Effector memory CD4-positive, alpha-beta T cell (primary cell): ENCODE measurements at regions not wholly inside any gene's neighbourhood (a gene's known extent, or its start where the extent isn't known, plus 50 kb on each side); places are given as distances from the start of the nearest gene placed in this dataset.
"Not testable (repeated sequence)": the region's sequence is repeated elsewhere in the genome, so short reads cannot be mapped to it uniquely, and the experiment has no call there.

Experiments
- DNase-seq, 3 donors: peaks; one replicate each; pipeline ENCODE4 v3.0.0-alpha.2; 2020
- H3K27ac ChIP-seq: 2 replicates; pipeline ENCODE4 v1.7.0; 2013; ENCODE audit warnings: mild to moderate bottlenecking, low read length, moderate library complexity; ENCODE audit not compliant: insufficient read depth, poor library complexity, severe bottlenecking
- H3K27me3 ChIP-seq: replicated peaks from 2 replicates; pipeline ENCODE4 v1.7.0; 2013; ENCODE audit warnings: mild to moderate bottlenecking, low read length; ENCODE audit not compliant: insufficient read depth, control insufficient read depth, poor library complexity, severe bottlenecking
- H3K36me3 ChIP-seq: 2 replicates; pipeline ENCODE4 v1.7.0; 2013; ENCODE audit warnings: mild to moderate bottlenecking, low read length, moderate library complexity; ENCODE audit not compliant: control insufficient read depth, insufficient read depth
- H3K4me1 ChIP-seq: 2 replicates; pipeline ENCODE4 v1.7.0; 2013; ENCODE audit warnings: low read length, mild to moderate bottlenecking; ENCODE audit not compliant: control insufficient read depth, insufficient read depth, poor library complexity, severe bottlenecking
- H3K4me3 ChIP-seq: 2 replicates; pipeline ENCODE4 v1.7.0; 2013; ENCODE audit warnings: low read length, low read depth, mild to moderate bottlenecking; ENCODE audit not compliant: insufficient read depth, poor library complexity, severe bottlenecking
- H3K9me3 ChIP-seq: 2 replicates; pipeline ENCODE4 v1.7.0; 2013; ENCODE audit warnings: mild to moderate bottlenecking, low read length, moderate library complexity; ENCODE audit not compliant: control insufficient read depth

DNA sequence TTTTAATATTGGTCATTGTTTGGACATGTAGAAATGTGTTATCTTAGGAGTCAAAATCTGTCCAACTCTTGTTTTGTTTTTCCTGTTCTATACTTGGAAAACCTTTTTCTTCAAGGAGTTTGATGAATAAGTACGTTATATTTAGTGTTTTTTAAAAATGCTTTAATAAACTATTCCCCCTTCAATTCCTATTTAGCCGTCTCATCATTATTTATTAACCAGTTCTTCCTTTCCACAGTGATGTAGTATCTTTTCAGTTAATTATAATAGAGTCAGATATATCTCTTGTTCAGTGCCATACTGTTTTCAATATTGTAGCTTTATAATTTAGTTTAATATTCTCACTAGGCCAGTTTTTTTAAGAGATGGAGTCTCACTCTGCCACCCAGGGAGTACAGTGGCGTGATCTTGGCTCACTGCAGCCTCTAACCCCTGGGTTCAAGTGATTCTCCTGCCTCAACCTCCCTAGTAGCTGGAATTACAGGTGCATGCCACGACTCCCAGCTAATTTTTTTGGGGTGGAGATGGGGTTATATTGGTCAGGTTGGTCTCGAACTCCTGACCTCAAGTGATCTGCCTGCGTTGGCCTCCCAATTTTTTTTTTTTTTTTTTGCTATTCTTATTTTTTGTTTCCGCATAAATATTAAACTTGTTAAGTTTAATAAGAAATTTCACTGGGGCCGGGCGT lies 72.9 kb downstream of the KPNA2 start:
- DNase-seq = no peak
- H3K27me3 ChIP-seq = no peaks in the 10 kb centered on the region
- H3K4me1 ChIP-seq = no peaks in the 10 kb centered on the region
- H3K36me3 ChIP-seq = no peaks in the 10 kb centered on the region
- no peak overlapping the region for H3K4me3 ChIP-seq
- H3K27ac ChIP-seq = no peak overlapping the region
- H3K9me3 ChIP-seq = no peaks in the 10 kb centered on the region

DNA sequence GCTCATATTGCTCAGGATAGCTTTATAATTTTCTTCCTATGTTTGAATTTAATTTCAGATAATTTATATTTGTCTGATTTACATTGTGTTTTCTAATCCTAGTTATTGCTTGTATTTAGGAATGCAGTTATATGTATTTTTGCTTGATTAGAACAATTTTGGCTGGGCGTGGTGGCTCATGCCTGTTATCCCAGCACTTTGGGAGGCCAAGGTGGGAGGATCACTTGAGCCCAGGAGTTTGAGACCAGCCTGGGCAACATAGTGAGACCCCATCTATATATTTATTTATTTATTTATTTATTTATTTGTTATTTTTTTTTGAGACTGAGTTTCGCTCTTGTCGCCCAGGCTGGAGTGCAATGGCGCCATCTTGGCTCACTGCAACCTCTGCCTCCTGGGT lies 73.9 kb downstream of the KPNA2 start:
- not testable (repeated sequence) for DNase-seq, H3K27me3 ChIP-seq, H3K4me1 ChIP-seq

DNA sequence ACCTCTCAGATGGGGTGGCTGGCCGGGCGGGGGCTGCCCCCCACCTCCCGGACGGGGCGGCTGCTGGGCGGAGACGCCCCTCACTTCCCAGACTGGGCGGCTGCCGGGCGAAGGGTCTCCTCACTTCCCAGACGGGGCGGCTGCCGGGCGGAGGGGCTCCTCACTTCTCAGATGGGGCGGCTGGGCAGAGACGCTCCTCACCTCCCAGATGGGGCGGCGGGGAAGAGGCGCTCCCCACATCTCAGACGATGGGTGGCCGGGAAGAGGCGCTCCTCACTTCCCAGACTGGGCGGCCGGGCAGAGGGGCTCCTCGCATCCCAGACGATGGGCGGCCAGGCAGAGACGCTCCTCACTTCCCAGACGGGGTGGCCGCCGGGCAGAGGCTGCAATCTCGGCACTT lies 80.7 kb downstream of the KPNA2 start:
- H3K27me3 ChIP-seq, H3K9me3 ChIP-seq, H3K27ac ChIP-seq, DNase-seq, H3K4me3 ChIP-seq, H3K4me1 ChIP-seq: not testable (repeated sequence)
- peaks cover 16% of the 10 kb centered on the region for H3K36me3 ChIP-seq

More for the DNA sequence above, 73.9 kb downstream of the KPNA2 start:
- H3K36me3 ChIP-seq, H3K27ac ChIP-seq, H3K4me3 ChIP-seq, H3K9me3 ChIP-seq: not testable (repeated sequence)

DNA sequence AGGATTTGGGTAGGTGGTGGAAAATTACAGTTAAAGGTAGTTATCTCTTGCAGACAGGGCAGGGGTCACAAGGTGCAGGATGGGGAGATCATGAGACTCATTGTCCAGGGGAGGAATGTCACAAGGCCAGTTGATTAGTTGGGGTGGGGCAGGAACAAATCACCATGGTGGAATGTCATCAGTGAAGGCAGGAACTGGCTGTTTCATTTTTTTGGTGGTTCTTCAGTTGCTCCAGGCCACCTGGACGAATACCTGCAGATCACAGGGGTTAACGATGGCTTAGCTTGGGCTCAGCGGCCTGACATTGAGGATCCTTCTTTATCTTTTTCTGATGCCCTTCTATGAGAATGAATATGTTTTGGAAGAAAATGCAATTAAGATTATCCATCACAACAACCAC lies 87.1 kb downstream of the KPNA2 start:
- no peaks in the 10 kb centered on the region for H3K9me3 ChIP-seq
- H3K27ac ChIP-seq = no peak overlapping the region
- no peak overlapping the region for H3K4me3 ChIP-seq
- no peaks in the 10 kb centered on the region for H3K4me1 ChIP-seq
- no peak for DNase-seq
- H3K36me3 ChIP-seq = peaks cover 16% of the 10 kb centered on the region
- H3K27me3 ChIP-seq = no peaks in the 10 kb centered on the region

DNA sequence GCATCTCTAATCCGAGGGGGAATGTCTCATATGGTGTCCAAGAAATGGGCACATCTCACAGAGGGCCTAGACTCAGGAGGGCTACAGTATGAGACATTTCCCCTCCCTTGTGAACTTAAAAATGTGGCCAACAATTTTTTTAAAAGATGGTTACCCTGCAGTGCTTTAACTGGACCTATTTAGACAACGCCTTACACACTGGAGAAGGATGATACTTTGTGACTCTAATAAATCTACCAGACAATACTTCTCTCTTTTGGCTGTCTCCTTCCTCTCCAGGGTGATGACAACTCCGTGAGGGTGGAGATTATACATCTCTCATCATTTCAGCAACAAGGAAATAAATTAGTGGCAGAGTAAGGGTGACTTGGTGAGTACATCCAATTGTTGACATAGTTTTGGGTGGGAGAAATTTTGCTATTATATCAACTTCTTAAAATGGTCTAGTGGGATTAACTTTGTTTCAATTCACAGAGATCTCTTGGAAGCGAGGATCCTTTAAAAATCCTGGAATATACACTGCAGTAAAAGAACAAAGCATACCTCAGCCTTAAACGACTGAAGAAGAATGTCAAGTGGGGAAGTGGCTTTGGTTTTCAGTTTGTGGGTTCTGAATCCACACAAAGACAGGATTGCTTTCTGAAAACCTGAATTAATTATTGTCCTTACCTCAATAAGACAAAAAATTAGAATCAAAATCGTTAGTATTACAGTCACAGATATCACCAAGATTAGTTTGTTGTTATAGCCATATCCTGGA lies 89.8 kb downstream of the KPNA2 start:
- no peaks in the 10 kb centered on the region for H3K4me1 ChIP-seq
- no peak overlapping the region for H3K4me3 ChIP-seq
- H3K9me3 ChIP-seq = no peaks in the 10 kb centered on the region
- no peak overlapping the region for H3K27ac ChIP-seq
- DNase-seq = no peak
- H3K36me3 ChIP-seq = peaks cover 4% of the 10 kb centered on the region
- H3K27me3 ChIP-seq = no peaks in the 10 kb centered on the region

DNA sequence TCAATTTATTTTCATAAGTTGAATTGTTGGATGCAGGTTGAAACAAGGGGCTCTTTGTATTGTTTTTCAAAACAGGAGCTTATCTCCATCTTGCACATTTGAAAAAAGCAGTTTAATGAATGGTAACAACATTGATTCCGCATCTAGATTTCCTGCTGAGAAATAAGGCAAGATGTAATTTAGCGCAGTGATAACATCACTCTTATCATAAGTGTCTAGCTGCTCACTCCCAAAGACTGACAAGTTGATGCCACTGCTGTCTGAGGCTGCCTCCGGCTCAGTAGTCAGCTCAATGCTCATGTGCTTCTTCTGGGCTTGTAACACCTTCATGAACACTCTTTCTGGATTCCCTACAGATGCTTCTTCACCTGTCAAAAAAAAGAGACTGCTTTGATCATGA lies 92.4 kb downstream of the KPNA2 start:
- Histone ChIP-seq H3K9me3 (no peaks in the 10 kb centered on the region), H3K27me3 (no peaks in the 10 kb centered on the region), H3K4me3 (no peak overlapping the region), H3K4me1 (no peaks in the 10 kb centered on the region), H3K36me3 (no peaks in the 10 kb centered on the region), H3K27ac (no peak overlapping the region)
- DNase-seq = no peak

DNA sequence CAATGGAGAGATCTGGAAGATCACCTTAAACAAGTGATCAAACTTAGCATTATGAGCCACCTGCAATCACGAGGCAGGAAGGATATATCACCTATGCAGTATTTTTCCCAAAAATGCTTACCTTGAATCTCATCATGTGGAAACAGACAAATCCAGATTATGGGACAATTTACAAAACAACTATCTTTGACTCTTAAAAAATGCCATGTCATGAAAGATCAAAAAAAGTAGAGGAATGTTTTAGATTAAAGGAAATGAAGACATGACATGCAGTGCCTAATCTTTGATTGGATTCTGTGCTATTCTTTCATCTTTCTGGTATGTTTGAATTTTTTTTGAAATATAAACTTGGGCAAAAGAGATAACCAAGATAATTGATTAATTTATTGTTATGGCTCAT lies 95.9 kb downstream of the KPNA2 start:
- no peaks in the 10 kb centered on the region for H3K36me3 ChIP-seq
- no peak for DNase-seq
- H3K4me1 ChIP-seq = no peaks in the 10 kb centered on the region
- H3K4me3 ChIP-seq = no peak overlapping the region
- H3K27me3 ChIP-seq = no peaks in the 10 kb centered on the region
- H3K9me3 ChIP-seq = no peaks in the 10 kb centered on the region
- no peak overlapping the region for H3K27ac ChIP-seq

DNA sequence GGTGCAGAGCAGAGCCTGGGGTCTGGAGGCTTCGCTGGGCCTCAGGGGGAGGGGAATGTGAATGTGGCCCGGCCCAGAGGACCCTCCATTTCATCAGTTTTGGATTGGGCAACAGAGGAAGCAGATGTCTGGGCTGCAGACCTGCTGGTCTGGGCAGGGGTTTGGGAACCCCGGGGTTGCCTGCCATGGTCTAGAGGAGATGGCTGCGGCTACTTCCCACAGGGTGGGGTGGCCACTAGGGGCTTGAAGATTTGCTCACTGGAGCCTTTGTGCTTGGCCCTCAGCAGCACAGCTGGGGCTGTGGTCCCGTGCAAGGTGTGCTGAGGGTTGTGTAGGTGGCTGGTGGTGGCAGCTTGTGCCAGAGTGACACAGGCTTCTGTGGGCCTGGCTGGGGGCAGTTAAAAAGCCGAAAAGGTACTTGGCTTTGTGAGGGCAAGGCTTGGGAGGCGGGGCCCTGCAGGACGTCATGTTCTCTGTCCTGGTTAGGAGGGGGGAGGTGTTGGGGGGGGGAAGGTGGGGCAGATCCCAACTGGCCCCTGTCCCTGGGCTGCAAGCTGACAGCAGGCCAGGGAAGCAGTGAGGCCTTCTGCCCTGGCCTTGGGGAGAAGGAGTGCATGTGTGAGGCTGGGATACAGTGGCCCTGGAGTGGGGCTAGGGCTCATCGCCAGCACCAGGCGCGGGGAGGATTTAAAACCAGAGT lies 98.0 kb downstream of the KPNA2 start:
- no peak for DNase-seq
- Histone ChIP-seq H3K9me3 (no peaks in the 10 kb centered on the region), H3K27me3 (no peaks in the 10 kb centered on the region), H3K36me3 (no peaks in the 10 kb centered on the region), H3K4me3 (no peak overlapping the region), H3K27ac (no peak overlapping the region), H3K4me1 (no peaks in the 10 kb centered on the region)

DNA sequence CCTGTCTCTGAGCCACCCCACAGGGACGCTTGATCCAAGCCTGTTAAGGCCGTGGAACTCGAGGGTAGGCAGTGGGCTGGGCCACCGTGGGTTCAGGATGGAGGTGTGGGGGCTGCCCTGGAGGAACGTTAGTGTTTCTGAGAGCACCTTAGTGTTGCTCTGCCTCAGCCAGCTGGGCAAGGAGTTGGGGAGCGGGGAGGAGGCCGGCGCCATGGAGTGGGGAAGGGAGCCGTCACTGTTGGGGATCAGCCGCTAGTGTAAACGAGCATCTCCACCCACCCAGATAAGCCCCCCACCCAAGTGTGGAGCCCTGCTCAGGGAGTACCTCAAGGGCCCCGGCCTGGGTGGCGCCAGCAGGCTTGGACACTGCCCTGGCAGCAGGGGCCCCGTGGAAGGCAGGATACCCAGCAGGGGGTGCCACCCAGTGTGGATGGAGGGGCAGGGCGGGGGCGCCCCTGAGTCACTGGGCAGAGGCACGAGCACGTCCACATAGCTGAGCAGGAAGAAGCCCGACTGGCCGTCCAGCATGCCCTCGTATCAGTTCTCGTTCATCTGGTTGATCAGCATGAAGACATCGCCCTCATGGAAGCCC lies 98.6 kb downstream of the KPNA2 start:
- Histone ChIP-seq H3K9me3 (no peaks in the 10 kb centered on the region), H3K4me3 (no peak overlapping the region), H3K36me3 (no peaks in the 10 kb centered on the region), H3K4me1 (no peaks in the 10 kb centered on the region), H3K27me3 (no peaks in the 10 kb centered on the region), H3K27ac (no peak overlapping the region)
- DNase-seq = no peak

DNA sequence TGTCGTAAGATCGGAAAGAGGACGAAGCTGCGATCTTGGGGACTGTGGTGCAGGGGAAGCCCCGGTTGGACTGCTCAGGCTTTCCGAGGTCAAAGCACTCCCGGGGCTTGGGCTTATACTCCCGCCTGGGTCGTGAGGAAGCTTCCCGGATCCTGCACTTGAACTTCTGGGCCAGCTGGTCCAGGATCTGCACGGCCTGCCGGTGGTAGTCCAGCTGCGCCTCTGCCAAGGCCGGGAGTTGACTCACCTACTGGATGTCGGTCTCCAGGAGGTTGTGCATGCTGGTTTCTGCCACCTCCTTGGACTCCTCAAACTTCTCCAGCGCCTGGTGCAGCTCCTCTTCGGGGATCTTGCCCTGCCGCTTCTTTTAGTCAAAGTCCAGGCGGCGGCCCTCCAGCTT lies 99.2 kb downstream of the KPNA2 start:
- no peaks in the 10 kb centered on the region for H3K36me3 ChIP-seq
- H3K27me3 ChIP-seq = no peaks in the 10 kb centered on the region
- H3K9me3 ChIP-seq = no peaks in the 10 kb centered on the region
- H3K4me3 ChIP-seq = no peak overlapping the region
- H3K27ac ChIP-seq = no peak overlapping the region
- DNase-seq = no peak
- H3K4me1 ChIP-seq = no peaks in the 10 kb centered on the region
